Natural killer cell (primary cell): ENCODE measurements at regions not wholly inside any gene's neighbourhood (a gene's known extent, or its start where the extent isn't known, plus 50 kb on each side); places are given as distances from the start of the nearest gene placed in this dataset.

ENCODE experiments used
- ATAC-seq, 3 donors: fragments of 150-1000 bp in 2 of 3; fragments of 200-7000 bp in 1 of 3; cut with Tn5 transposase; 1 replicate in 1 of 3; 2 replicates in 2 of 3; pipeline ENCODE4 v1.10.0; 2021; ENCODE audit warnings: mild to moderate bottlenecking in 2 of 3, moderate library complexity in 2 of 3
- DNase-seq, 2 donors: peaks; one replicate each; pipeline versions ENCODE4 v3.0.0 to v3.0.0-alpha.2; 2013 to 2021; ENCODE audit warnings: mixed read lengths in 1 of 2
- H3K27ac ChIP-seq: one replicate; pipeline ENCODE4 v1.5.1; 2013; ENCODE audit warnings: mild to moderate bottlenecking, low read length
- H3K27me3 ChIP-seq: one replicate; pipeline ENCODE4 v1.6.1; 2013; ENCODE audit warnings: low read length; ENCODE audit not compliant: control insufficient read depth, insufficient read depth
- H3K36me3 ChIP-seq: one replicate; pipeline ENCODE4 v1.6.1; 2013; ENCODE audit warnings: low read length; ENCODE audit not compliant: control insufficient read depth, insufficient read depth
- H3K4me1 ChIP-seq: one replicate; pipeline ENCODE4 v1.6.1; 2013; ENCODE audit warnings: low read length; ENCODE audit not compliant: control insufficient read depth, insufficient read depth
- H3K4me3 ChIP-seq: one replicate; pipeline ENCODE4 v1.5.1; 2013; ENCODE audit warnings: low read length
- H3K9me3 ChIP-seq: one replicate; pipeline ENCODE4 v1.6.1; 2013; ENCODE audit warnings: low read length; ENCODE audit not compliant: control insufficient read depth, insufficient read depth
- H3K27ac Mint-ChIP-seq, 2 donors: one replicate each; pipeline ENCODE4 v1.8.0; 2022; ENCODE audit warnings: mild to moderate bottlenecking in 2 of 2, mixed read lengths in 2 of 2, moderate library complexity in 1 of 2
- H3K27me3 Mint-ChIP-seq, 2 donors: one replicate each; pipeline ENCODE4 v1.8.0; 2022; ENCODE audit warnings: low read depth in 2 of 2, mixed read lengths in 2 of 2
- H3K36me3 Mint-ChIP-seq: one replicate; pipeline ENCODE4 v1.8.0; 2022; ENCODE audit warnings: mixed read lengths
- H3K4me1 Mint-ChIP-seq, 2 donors: one replicate each; pipeline ENCODE4 v1.8.0; 2022; ENCODE audit warnings: mixed read lengths in 2 of 2
- H3K4me3 Mint-ChIP-seq: one replicate; pipeline ENCODE4 v1.8.0; 2022; ENCODE audit warnings: mild to moderate bottlenecking, moderate library complexity, mixed read lengths
- H3K9me3 Mint-ChIP-seq, 2 donors: one replicate each; pipeline ENCODE4 v1.8.0; 2022; ENCODE audit warnings: mixed read lengths in 2 of 2
- CTCF ChIP-seq: fragments of 200-600 bp; IDR thresholded peaks from one replicate; pipeline ENCODE4 v1.8.0; 2022; ENCODE audit warnings: antibody characterized with exemption
- WGBS: methylation state at CpG from one replicate; pipeline ENCODE4 v1.1.7; 2013; ENCODE audit warnings: missing lambda C conversion rate; ENCODE audit not compliant: insufficient coverage; 5-methylcytosine and 5-hydroxymethylcytosine counted together
- intact Hi-C: fragments of 100-400 bp; cut with micrococcal nuclease; formaldehyde crosslinking; loops from one replicate; pipeline ENCODE4 v1.14.2; 2022

DNA sequence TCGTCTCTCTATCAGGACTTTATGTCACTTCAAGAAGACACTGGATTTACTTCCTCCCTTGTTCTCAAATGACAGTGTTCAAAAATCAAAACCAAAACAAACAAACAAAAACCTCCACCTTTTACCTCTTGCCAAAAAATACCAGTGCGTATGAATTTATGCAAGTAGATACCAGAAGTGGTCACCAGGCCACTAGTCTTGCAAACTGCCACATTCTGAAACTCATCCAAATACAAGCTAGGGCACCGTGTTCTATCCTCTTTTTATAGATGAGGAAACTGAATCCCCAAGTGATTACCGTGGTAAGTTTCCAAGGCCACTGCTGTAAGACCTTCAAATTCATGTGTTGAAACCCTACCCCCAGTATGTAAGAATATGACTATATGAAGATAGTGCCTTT lies 343.9 kb upstream of the KITLG start:
- ATAC-seq: no peak

DNA sequence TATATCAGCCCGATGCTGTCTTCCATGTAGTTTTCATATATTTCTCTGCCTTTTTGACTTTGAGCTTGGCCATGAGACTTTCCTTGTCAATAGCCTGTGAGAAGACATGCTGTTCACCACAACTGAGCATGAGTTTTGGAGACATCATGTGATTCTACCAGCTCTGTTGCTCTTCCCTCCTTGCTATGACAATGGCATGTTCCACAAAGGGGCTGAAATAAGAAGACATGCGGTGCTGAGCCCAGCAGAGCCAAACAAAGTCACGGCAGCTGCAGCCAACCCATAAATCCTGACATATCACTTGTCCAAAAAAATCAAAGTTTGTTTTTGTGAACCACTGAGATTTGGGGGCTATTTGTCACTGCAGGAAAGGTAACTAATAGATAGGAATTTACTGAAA lies 343.4 kb upstream of the KITLG start:
- Histone ChIP-seq H3K27me3 (no peaks in the 10 kb centered on the region), H3K36me3 (no peaks in the 10 kb centered on the region), H3K4me3 (no peak overlapping the region), H3K9me3 (no peaks in the 10 kb centered on the region), H3K27ac (no peak overlapping the region), H3K4me1 (no peaks in the 10 kb centered on the region)
- Mint-ChIP-seq H3K36me3 (no peaks in the 10 kb centered on the region), H3K27me3 (peaks cover 3 to 5% of the 10 kb centered on the region in 2 donors), H3K9me3 (peaks cover 2% of the 10 kb centered on the region in 2 donors), H3K4me3 (no peak overlapping the region), H3K4me1 (no peaks in the 10 kb centered on the region), H3K27ac (no peak overlapping the region)
- intact Hi-C loops: no loop called here
- ATAC-seq (no peak), DNase-seq (no peak)
- whole genome bisulfite sequencing: 86% methylated on average over 3 of the region's 3 CpGs
- TF ChIP-seq CTCF: no peak

More for the DNA sequence above, 343.9 kb upstream of the KITLG start:
- no peak overlapping the region for H3K4me3 ChIP-seq
- no peaks in the 10 kb centered on the region for H3K36me3 ChIP-seq
- no peak for DNase-seq
- H3K27ac Mint-ChIP-seq: no peak overlapping the region
- no peak overlapping the region for H3K4me3 Mint-ChIP-seq
- no peaks in the 10 kb centered on the region for H3K4me1 Mint-ChIP-seq
- no peaks in the 10 kb centered on the region for H3K27me3 ChIP-seq
- WGBS: 86% methylated on average over 3 of the region's 4 CpGs
- H3K9me3 ChIP-seq: no peaks in the 10 kb centered on the region
- no peaks in the 10 kb centered on the region for H3K4me1 ChIP-seq
- TF ChIP-seq CTCF: no peak
- H3K9me3 Mint-ChIP-seq: peaks cover 2% of the 10 kb centered on the region in 2 donors
- H3K27ac ChIP-seq: no peak overlapping the region
- H3K27me3 Mint-ChIP-seq: peaks cover 3 to 5% of the 10 kb centered on the region in 2 donors
- H3K36me3 Mint-ChIP-seq: no peaks in the 10 kb centered on the region
- intact Hi-C loops: no loop called here

DNA sequence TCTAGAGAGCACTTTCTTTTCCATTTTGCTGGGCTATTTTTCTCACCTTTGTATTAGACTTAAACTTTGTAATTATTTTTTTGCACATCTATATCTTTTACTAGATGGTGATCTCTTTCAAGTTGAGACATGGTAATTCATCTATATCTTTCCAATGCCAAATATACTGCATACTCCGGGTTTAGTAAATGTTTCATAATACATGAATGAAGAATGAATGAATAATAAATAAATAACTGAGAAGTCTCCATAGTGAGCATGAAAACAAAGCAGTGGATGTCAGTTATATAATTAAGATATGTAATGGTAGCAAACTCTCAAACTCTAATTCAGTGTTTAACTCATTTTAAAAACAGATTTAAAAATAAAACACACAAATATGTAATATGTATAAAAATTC lies 342.5 kb upstream of the KITLG start:
- no peaks in the 10 kb centered on the region for H3K36me3 Mint-ChIP-seq

More for the DNA sequence above, 342.5 kb upstream of the KITLG start:
- WGBS: no CpG with 5 or more reads among the region's 1 CpG
- TF ChIP-seq CTCF: no peak
- H3K36me3 ChIP-seq: no peaks in the 10 kb centered on the region
- intact Hi-C loops: no loop called here
- Mint-ChIP-seq H3K27ac (no peak overlapping the region), H3K9me3 (peaks cover 2% of the 10 kb centered on the region in 2 donors), H3K4me1 (no peaks in the 10 kb centered on the region), H3K4me3 (no peak overlapping the region), H3K27me3 (peaks cover 3 to 5% of the 10 kb centered on the region in 2 donors)
- no peak for ATAC-seq
- no peak overlapping the region for H3K4me3 ChIP-seq
- H3K9me3 ChIP-seq: no peaks in the 10 kb centered on the region
- no peaks in the 10 kb centered on the region for H3K27me3 ChIP-seq
- no peaks in the 10 kb centered on the region for H3K4me1 ChIP-seq
- no peak for DNase-seq
- no peak overlapping the region for H3K27ac ChIP-seq
